HL-60 (cell line): ENCODE measurements at regions not wholly inside any gene's neighbourhood (a gene's known extent, or its start where the extent isn't known, plus 50 kb on each side); places are given as distances from the start of the nearest gene placed in this dataset.

Source experiments
- GABPA ChIP-seq: IDR thresholded peaks from 2 replicates; pipeline ENCODE4 v1.6.1; 2012; ENCODE audit warnings: low read depth
- TF ChIP-seq, protein P1 (sequence below): IDR thresholded peaks from one replicate; pipeline ENCODE4 v1.5.1; 2011; ENCODE audit warnings: low read length, control low read depth, inconsistent platforms; ENCODE audit not compliant: insufficient read depth
- TF ChIP-seq, protein P2 (sequence below): IDR thresholded peaks from 2 replicates; pipeline ENCODE4 v1.6.1; 2012; ENCODE audit warnings: low read depth; ENCODE audit not compliant: insufficient replicate concordance

DNA sequence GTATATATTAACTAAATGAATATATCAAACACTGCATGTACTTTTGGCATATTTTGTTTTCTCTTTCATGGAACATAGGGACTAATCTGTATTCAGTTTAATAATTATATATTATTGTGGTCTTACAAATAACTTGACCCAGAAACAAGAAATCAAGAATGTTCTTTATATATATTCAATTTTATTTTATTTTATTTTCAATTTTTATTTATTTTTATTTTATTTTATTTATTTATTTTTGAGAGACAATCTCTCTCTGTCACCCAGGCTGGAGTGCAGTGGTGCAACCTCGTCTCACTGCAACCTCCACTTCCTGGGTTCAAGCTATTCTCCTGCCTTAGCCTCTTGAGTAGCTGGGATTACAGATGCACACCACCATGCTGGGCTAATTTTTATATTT lies 258.4 kb upstream of the MYO3A start:
- no peak for TF ChIP-seq GABPA
- TF ChIP-seq, protein P1, sequence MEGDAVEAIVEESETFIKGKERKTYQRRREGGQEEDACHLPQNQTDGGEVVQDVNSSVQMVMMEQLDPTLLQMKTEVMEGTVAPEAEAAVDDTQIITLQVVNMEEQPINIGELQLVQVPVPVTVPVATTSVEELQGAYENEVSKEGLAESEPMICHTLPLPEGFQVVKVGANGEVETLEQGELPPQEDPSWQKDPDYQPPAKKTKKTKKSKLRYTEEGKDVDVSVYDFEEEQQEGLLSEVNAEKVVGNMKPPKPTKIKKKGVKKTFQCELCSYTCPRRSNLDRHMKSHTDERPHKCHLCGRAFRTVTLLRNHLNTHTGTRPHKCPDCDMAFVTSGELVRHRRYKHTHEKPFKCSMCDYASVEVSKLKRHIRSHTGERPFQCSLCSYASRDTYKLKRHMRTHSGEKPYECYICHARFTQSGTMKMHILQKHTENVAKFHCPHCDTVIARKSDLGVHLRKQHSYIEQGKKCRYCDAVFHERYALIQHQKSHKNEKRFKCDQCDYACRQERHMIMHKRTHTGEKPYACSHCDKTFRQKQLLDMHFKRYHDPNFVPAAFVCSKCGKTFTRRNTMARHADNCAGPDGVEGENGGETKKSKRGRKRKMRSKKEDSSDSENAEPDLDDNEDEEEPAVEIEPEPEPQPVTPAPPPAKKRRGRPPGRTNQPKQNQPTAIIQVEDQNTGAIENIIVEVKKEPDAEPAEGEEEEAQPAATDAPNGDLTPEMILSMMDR = no peak
- TF ChIP-seq, protein P2, sequence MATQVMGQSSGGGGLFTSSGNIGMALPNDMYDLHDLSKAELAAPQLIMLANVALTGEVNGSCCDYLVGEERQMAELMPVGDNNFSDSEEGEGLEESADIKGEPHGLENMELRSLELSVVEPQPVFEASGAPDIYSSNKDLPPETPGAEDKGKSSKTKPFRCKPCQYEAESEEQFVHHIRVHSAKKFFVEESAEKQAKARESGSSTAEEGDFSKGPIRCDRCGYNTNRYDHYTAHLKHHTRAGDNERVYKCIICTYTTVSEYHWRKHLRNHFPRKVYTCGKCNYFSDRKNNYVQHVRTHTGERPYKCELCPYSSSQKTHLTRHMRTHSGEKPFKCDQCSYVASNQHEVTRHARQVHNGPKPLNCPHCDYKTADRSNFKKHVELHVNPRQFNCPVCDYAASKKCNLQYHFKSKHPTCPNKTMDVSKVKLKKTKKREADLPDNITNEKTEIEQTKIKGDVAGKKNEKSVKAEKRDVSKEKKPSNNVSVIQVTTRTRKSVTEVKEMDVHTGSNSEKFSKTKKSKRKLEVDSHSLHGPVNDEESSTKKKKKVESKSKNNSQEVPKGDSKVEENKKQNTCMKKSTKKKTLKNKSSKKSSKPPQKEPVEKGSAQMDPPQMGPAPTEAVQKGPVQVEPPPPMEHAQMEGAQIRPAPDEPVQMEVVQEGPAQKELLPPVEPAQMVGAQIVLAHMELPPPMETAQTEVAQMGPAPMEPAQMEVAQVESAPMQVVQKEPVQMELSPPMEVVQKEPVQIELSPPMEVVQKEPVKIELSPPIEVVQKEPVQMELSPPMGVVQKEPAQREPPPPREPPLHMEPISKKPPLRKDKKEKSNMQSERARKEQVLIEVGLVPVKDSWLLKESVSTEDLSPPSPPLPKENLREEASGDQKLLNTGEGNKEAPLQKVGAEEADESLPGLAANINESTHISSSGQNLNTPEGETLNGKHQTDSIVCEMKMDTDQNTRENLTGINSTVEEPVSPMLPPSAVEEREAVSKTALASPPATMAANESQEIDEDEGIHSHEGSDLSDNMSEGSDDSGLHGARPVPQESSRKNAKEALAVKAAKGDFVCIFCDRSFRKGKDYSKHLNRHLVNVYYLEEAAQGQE = no peak
